Fibroblast of lung (primary cell): ENCODE measurements at regions not wholly inside any gene's neighbourhood (a gene's known extent, or its start where the extent isn't known, plus 50 kb on each side); places are given as distances from the start of the nearest gene placed in this dataset.
A peak's percentile ranks its signal among the peaks of the same experiment; 100 is the strongest.

Source experiments
- DNase-seq, 2 donors: peaks; one replicate each; pipeline versions ENCODE4 v3.0.0 to v3.0.0-alpha.2; 2010; ENCODE audit warnings: low read depth in 2 of 2
- H2AFZ ChIP-seq: 2 replicates; pipeline ENCODE4 v1.5.1; 2012; ENCODE audit warnings: low read length, control low read depth, inconsistent platforms
- H3K27ac ChIP-seq: 2 replicates; pipeline ENCODE4 v1.5.1; 2011; ENCODE audit warnings: low read length, control low read depth; ENCODE audit not compliant: insufficient read depth
- H3K27me3 ChIP-seq: 2 replicates; pipeline ENCODE4 v1.5.1; 2011; ENCODE audit warnings: mild to moderate bottlenecking, low read length; ENCODE audit not compliant: control insufficient read depth, insufficient read depth
- H3K36me3 ChIP-seq: 2 replicates; pipeline ENCODE4 v1.5.1; 2011; ENCODE audit warnings: low read length; ENCODE audit not compliant: control insufficient read depth, insufficient read depth
- H3K4me1 ChIP-seq: 2 replicates; pipeline ENCODE4 v1.5.1; 2011; ENCODE audit warnings: low read length; ENCODE audit not compliant: control insufficient read depth, insufficient read depth; ENCODE audit errors: extremely low read depth
- H3K4me2 ChIP-seq: 2 replicates; pipeline ENCODE4 v1.5.1; 2011; ENCODE audit warnings: low read length, control low read depth; ENCODE audit not compliant: insufficient read depth; ENCODE audit errors: extremely low read depth
- H3K4me3 ChIP-seq, 4 experiments: fragments of 200-600 bp in 1 of 4; sonication (generic) in 1 of 4; replicated peaks in 1 of 4; 2 replicates each; pipeline ENCODE4 v1.5.1; 2011 to 2016; ENCODE audit warnings: low read length in 4 of 4, low read depth in 3 of 4, mild to moderate bottlenecking in 3 of 4, control low read depth in 2 of 4, inconsistent platforms in 1 of 4, mixed read lengths in 1 of 4; ENCODE audit not compliant: insufficient read depth in 1 of 4; ENCODE audit errors: control extremely low read depth in 1 of 4
- H3K79me2 ChIP-seq: 2 replicates; pipeline ENCODE4 v1.5.1; 2012; ENCODE audit warnings: mild to moderate bottlenecking, low read length, inconsistent platforms; ENCODE audit not compliant: control insufficient read depth, insufficient read depth
- H3K9ac ChIP-seq: 2 replicates; pipeline ENCODE4 v1.5.1; 2011; ENCODE audit warnings: mild to moderate bottlenecking, low read length, control low read depth; ENCODE audit not compliant: insufficient read depth
- H3K9me3 ChIP-seq: 2 replicates; pipeline ENCODE4 v1.5.1; 2012; ENCODE audit warnings: low read depth, low read length; ENCODE audit not compliant: control insufficient read depth, insufficient read depth
- H4K20me1 ChIP-seq: 2 replicates; pipeline ENCODE4 v1.5.1; 2011; ENCODE audit warnings: low read length; ENCODE audit not compliant: control insufficient read depth, insufficient read depth; ENCODE audit errors: extremely low read depth
- CTCF ChIP-seq, 2 donors: IDR thresholded peaks in 1 of 2; conservative IDR thresholded peaks in 1 of 2; 1 replicate in 1 of 2; 2 replicates in 1 of 2; pipeline ENCODE4 v1.5.1; 2011 to 2012; ENCODE audit warnings: low read length in 2 of 2, control low read depth in 1 of 2, inconsistent platforms in 1 of 2, low read depth in 1 of 2, mild to moderate bottlenecking in 1 of 2
- EZH2 ChIP-seq: IDR thresholded peaks from 2 replicates; pipeline ENCODE4 v1.5.1; 2012; ENCODE audit warnings: low read length, control low read depth, mild to moderate bottlenecking; ENCODE audit errors: missing control alignments

- no peak overlapping the region for H3K4me2 ChIP-seq
- H3K4me1 ChIP-seq: no peaks in the 10 kb centered on the region
- H3K9ac ChIP-seq: no peak overlapping the region
- no peaks in the 10 kb centered on the region for H3K79me2 ChIP-seq
- TF ChIP-seq EZH2 (no peak), CTCF (conservative IDR thresholded peaks at IDR 0.05 in 1 of 2, IDR thresholded peaks at IDR 0.05 in 1 of 2; ENCODE audit: low read depth in 1 of 2, low read length in 2 of 2) (peak; percentile 35 to 57)
- H4K20me1 ChIP-seq: no peaks in the 10 kb centered on the region
- no peaks in the 10 kb centered on the region for H3K9me3 ChIP-seq
- no peaks in the 10 kb centered on the region for H3K36me3 ChIP-seq
- H3K4me3 ChIP-seq: no peak overlapping the region
- no peaks in the 10 kb centered on the region for H3K27me3 ChIP-seq
- no peak overlapping the region for H3K27ac ChIP-seq
- DNase-seq: peak; percentile 29 to 55
- no peak overlapping the region for H2AFZ ChIP-seq
Observed at GRCh38 chr3:189041482-189042090, 130.2 kb upstream of the TPRG1 start.

DNA sequence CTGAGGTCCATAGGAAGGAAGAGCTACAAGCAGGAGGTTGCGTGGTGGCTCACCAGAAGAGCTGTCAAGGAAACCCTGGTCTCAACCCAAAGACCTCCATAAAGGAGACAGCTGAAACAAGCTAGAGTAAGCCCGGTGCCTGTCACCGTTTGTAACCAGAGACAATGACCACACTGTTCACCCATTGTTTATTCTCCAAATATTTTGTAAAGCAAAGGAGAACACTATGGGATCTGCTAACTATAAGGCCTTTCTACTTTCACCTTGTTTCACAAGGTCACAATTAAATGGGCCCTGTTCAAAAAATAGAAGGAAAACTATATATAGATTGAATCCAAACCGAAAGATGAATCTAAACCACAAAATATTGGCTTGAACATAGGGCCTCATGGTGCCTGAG lies 128.9 kb upstream of the TPRG1 start:
- no peak overlapping the region for H3K9ac ChIP-seq
- no peaks in the 10 kb centered on the region for H4K20me1 ChIP-seq
- H2AFZ ChIP-seq: no peak overlapping the region
- H3K36me3 ChIP-seq: no peaks in the 10 kb centered on the region
- H3K4me3 ChIP-seq: no peak overlapping the region
- no peak overlapping the region for H3K27ac ChIP-seq
- no peaks in the 10 kb centered on the region for H3K4me1 ChIP-seq
- H3K27me3 ChIP-seq: no peaks in the 10 kb centered on the region
- no peak for DNase-seq
- H3K4me2 ChIP-seq: no peak overlapping the region
- no peak for TF ChIP-seq EZH2
- TF ChIP-seq CTCF (conservative IDR thresholded peaks at IDR 0.05 in 1 of 2, IDR thresholded peaks at IDR 0.05 in 1 of 2; ENCODE audit: low read depth in 1 of 2, low read length in 2 of 2): no peak
- H3K79me2 ChIP-seq: no peaks in the 10 kb centered on the region
- H3K9me3 ChIP-seq: no peaks in the 10 kb centered on the region

GRCh38 chr3:189049458-189050236 lies 122.1 kb upstream of the TPRG1 start:
- TF ChIP-seq CTCF (conservative IDR thresholded peaks at IDR 0.05 in 1 of 2, IDR thresholded peaks at IDR 0.05 in 1 of 2; ENCODE audit: low read depth in 1 of 2, low read length in 2 of 2): peak in 1 of 2 donors; percentile 26
- TF ChIP-seq EZH2: no peak
- no peaks in the 10 kb centered on the region for H3K9me3 ChIP-seq
- no peak for DNase-seq

More at GRCh38 chr3:189049458-189050236, 122.1 kb upstream of the TPRG1 start:
- H4K20me1 ChIP-seq: no peaks in the 10 kb centered on the region
- no peaks in the 10 kb centered on the region for H3K4me1 ChIP-seq
- H2AFZ ChIP-seq: no peak overlapping the region
- H3K4me2 ChIP-seq: no peak overlapping the region
- no peak overlapping the region for H3K9ac ChIP-seq
- no peak overlapping the region for H3K4me3 ChIP-seq
- no peaks in the 10 kb centered on the region for H3K79me2 ChIP-seq
- H3K27me3 ChIP-seq: no peaks in the 10 kb centered on the region
- H3K27ac ChIP-seq: no peak overlapping the region
- no peaks in the 10 kb centered on the region for H3K36me3 ChIP-seq
